K562 (cell line): ENCODE measurements at regions not wholly inside any gene's neighbourhood (a gene's known extent, or its start where the extent isn't known, plus 50 kb on each side); places are given as distances from the start of the nearest gene placed in this dataset.

ENCODE experiments used
- ATF4 ChIP-seq: fragments of 450-650 bp; formaldehyde crosslinking; IDR thresholded peaks from 2 replicates; pipeline ENCODE4 v1.4.0; 2022; ENCODE audit warnings: mild to moderate bottlenecking, moderate library complexity
- E2F3 ChIP-seq: fragments of 250-450 bp; sonication (Bioruptor Pico); IDR thresholded peaks from 2 replicates; pipeline ENCODE4 v1.4.0; 2020; ENCODE audit warnings: mild to moderate bottlenecking
- FOXK1 ChIP-seq: sonication (generic); formaldehyde crosslinking; IDR thresholded peaks from 2 replicates; pipeline ENCODE4 v1.8.0; 2022; ENCODE audit warnings: missing genetic modification reagents, mild to moderate bottlenecking, borderline replicate concordance
- MTF1 ChIP-seq: fragments of 250-450 bp; sonication (Bioruptor Pico); IDR thresholded peaks from 2 replicates; pipeline ENCODE4 v1.9.0; 2021; ENCODE audit warnings: moderate library complexity, mild to moderate bottlenecking, inconsistent platforms, borderline replicate concordance
- NR4A1 ChIP-seq, 2 experiments: fragments of 250-450 bp in 1 of 2; fragments of 450-650 bp in 1 of 2; sonication (Bioruptor Pico) in 1 of 2; IDR thresholded peaks; 2 replicates each; pipeline versions ENCODE4 v1.4.0 to v1.6.1; 2016 to 2020; ENCODE audit warnings: mild to moderate bottlenecking in 2 of 2, missing compliant biosample characterization in 1 of 2, missing genetic modification characterization in 1 of 2, moderate library complexity in 1 of 2
- PBX2 ChIP-seq, 2 experiments: IDR thresholded peaks in 1 of 2; conservative IDR thresholded peaks in 1 of 2; 2 replicates each; pipeline ENCODE4 v1.6.1; 2016; ENCODE audit warnings: low read depth in 2 of 2, mild to moderate bottlenecking in 1 of 2, missing compliant biosample characterization in 1 of 2, missing genetic modification characterization in 1 of 2, moderate library complexity in 1 of 2
- RBM14 ChIP-seq: fragments of 200-400 bp; formaldehyde crosslinking; IDR thresholded peaks from 2 replicates; pipeline ENCODE4 v1.6.1; 2018; ENCODE audit warnings: low read depth, mild to moderate bottlenecking, low read length, moderate library complexity, borderline replicate concordance; ENCODE audit not compliant: insufficient read depth
- SAFB ChIP-seq: fragments of 200-400 bp; formaldehyde crosslinking; IDR thresholded peaks from 2 replicates; pipeline ENCODE4 v1.6.1; 2017; ENCODE audit warnings: low read depth, low read length, borderline replicate concordance
- SNIP1 ChIP-seq: fragments of 450-650 bp; IDR thresholded peaks from 2 replicates; pipeline ENCODE4 v1.7.1; 2017; ENCODE audit warnings: low read depth, mild to moderate bottlenecking
- TCF7 ChIP-seq: sonication (generic); IDR thresholded peaks from 2 replicates; pipeline ENCODE4 v1.6.1; 2016; ENCODE audit warnings: antibody characterized with exemption, borderline replicate concordance
- ZBTB5 ChIP-seq: fragments of 450-650 bp; IDR thresholded peaks from 2 replicates; pipeline ENCODE4 v1.6.1; 2017; ENCODE audit warnings: antibody characterized with exemption
- ZNF124 ChIP-seq: sonication (generic); formaldehyde crosslinking; IDR thresholded peaks from 2 replicates; pipeline ENCODE4 v1.8.1; 2022; ENCODE audit warnings: missing genetic modification reagents
- ZNF592 ChIP-seq: fragments of 450-650 bp; IDR thresholded peaks from 2 replicates; pipeline ENCODE4 v1.6.1; 2017; ENCODE audit warnings: antibody characterized with exemption, mild to moderate bottlenecking
- ZNF75A ChIP-seq: fragments of 450-650 bp; formaldehyde crosslinking; IDR thresholded peaks from 2 replicates; pipeline ENCODE4 v1.4.0; 2020; ENCODE audit warnings: mild to moderate bottlenecking

GRCh38 chr12:126903027-126903876 is 1363.7 kb upstream of the TMEM132C start (continued):
- no peak for TF ChIP-seq ZBTB5
- TF ChIP-seq ZNF75A (CRISPR knock-in tag) = peak; percentile 92
- peak; percentile 90 for TF ChIP-seq ATF4 (CRISPR knock-in tag)
- peak; percentile 73; the same call in 1 of the 2 replicates for TF ChIP-seq MTF1
- TF ChIP-seq FOXK1 (CRISPR knock-in tag) = no peak
- no peak for TF ChIP-seq ZNF124 (CRISPR knock-in tag)
- TF ChIP-seq RBM14 = no peak
- peak; percentile 99 for TF ChIP-seq ZNF592
- TF ChIP-seq NR4A1 (CRISPR knock-in tag; IDR thresholded peaks at IDR 0.05) = peak; percentile 90; the same call in 1 of the 2 replicates
- peak; percentile 98 for TF ChIP-seq NR4A1 (tag; IDR thresholded peaks at IDR 0.05)
- no peak for TF ChIP-seq TCF7
- no peak for TF ChIP-seq SAFB
- no peak for TF ChIP-seq SNIP1
- TF ChIP-seq E2F3 (CRISPR knock-in tag) = peak; percentile 90
- no peak for TF ChIP-seq PBX2 (CRISPR knock-in tag; IDR thresholded peaks at IDR 0.05; ENCODE audit: low read depth)
- TF ChIP-seq PBX2 (tag; conservative IDR thresholded peaks at IDR 0.05; ENCODE audit: low read depth) = peak; percentile 72
